H9 (cell line): ENCODE measurements at regions not wholly inside any gene's neighbourhood (a gene's known extent, or its start where the extent isn't known, plus 50 kb on each side); places are given as distances from the start of the nearest gene placed in this dataset.

Source experiments
- DNase-seq: peaks from one replicate; pipeline ENCODE4 v3.0.0-alpha.2; 2017
- H2AFZ ChIP-seq: one replicate; pipeline ENCODE4 v1.6.1; 2013; ENCODE audit warnings: mild to moderate bottlenecking, low read length, control low read depth, moderate library complexity
- H2AK5ac ChIP-seq: 2 replicates; pipeline ENCODE4 v1.6.1; 2013; ENCODE audit warnings: low read length, control low read depth, mixed read lengths; ENCODE audit not compliant: insufficient read length
- H2BK120ac ChIP-seq: one replicate; pipeline ENCODE4 v1.6.1; 2013; ENCODE audit warnings: low read depth, mild to moderate bottlenecking, low read length, control low read depth, inconsistent platforms; ENCODE audit not compliant: poor library complexity, severe bottlenecking
- H2BK12ac ChIP-seq: 2 replicates; pipeline ENCODE4 v1.6.1; 2013; ENCODE audit warnings: low read length, control low read depth, mixed read lengths, low read depth; ENCODE audit not compliant: insufficient read length
- H2BK15ac ChIP-seq: 2 replicates; pipeline ENCODE4 v1.6.1; 2013; ENCODE audit warnings: low read depth, low read length, control low read depth
- H2BK20ac ChIP-seq: one replicate; pipeline ENCODE4 v1.6.1; 2013; ENCODE audit warnings: low read depth, mild to moderate bottlenecking, low read length, control low read depth, inconsistent platforms; ENCODE audit not compliant: poor library complexity, severe bottlenecking
- H2BK5ac ChIP-seq: 2 replicates; pipeline ENCODE4 v1.6.1; 2013; ENCODE audit warnings: low read length, control low read depth, mixed read lengths; ENCODE audit not compliant: insufficient read length
- H3K14ac ChIP-seq: 2 replicates; pipeline ENCODE4 v1.6.1; 2013; ENCODE audit warnings: low read length, control low read depth; ENCODE audit not compliant: insufficient read depth
- H3K18ac ChIP-seq: 2 replicates; pipeline ENCODE4 v1.6.1; 2013; ENCODE audit warnings: low read depth, mild to moderate bottlenecking, mixed read lengths, low read length, control low read depth; ENCODE audit not compliant: insufficient read length
- H3K23ac ChIP-seq: 2 replicates; pipeline ENCODE4 v1.6.1; 2013; ENCODE audit warnings: low read length, control low read depth, mixed read lengths, low read depth; ENCODE audit not compliant: insufficient read length
- H3K23me2 ChIP-seq: 2 replicates; pipeline ENCODE4 v1.6.1; 2013; ENCODE audit warnings: low read depth, mild to moderate bottlenecking, mixed read lengths, low read length, control low read depth; ENCODE audit not compliant: insufficient read length, poor library complexity, severe bottlenecking
- H3K27ac ChIP-seq: 2 replicates; pipeline ENCODE4 v1.5.1; 2013; ENCODE audit warnings: low read length, control low read depth, mixed read lengths, low read depth; ENCODE audit not compliant: insufficient read length
- H3K27me3 ChIP-seq: 2 replicates; pipeline ENCODE4 v1.6.1; 2013; ENCODE audit warnings: low read length, control low read depth, inconsistent platforms; ENCODE audit not compliant: insufficient read depth
- H3K4ac ChIP-seq: 2 replicates; pipeline ENCODE4 v1.6.1; 2013; ENCODE audit warnings: low read depth, mild to moderate bottlenecking, control low read depth, inconsistent platforms, low read length, moderate library complexity
- H3K4me1 ChIP-seq: 2 replicates; pipeline ENCODE4 v1.6.1; 2013; ENCODE audit warnings: low read length, control low read depth, inconsistent platforms; ENCODE audit not compliant: insufficient read depth
- H3K4me2 ChIP-seq: 2 replicates; pipeline ENCODE4 v1.6.1; 2013; ENCODE audit warnings: low read length, control low read depth, mixed read lengths; ENCODE audit not compliant: insufficient read length, insufficient read depth
- H3K56ac ChIP-seq: 2 replicates; pipeline ENCODE4 v1.6.1; 2013; ENCODE audit warnings: low read depth, mild to moderate bottlenecking, mixed read lengths, low read length, control low read depth; ENCODE audit not compliant: insufficient read length
- H3K79me1 ChIP-seq: 2 replicates; pipeline ENCODE4 v1.6.1; 2013; ENCODE audit warnings: low read depth, mild to moderate bottlenecking, moderate library complexity, low read length, control low read depth, inconsistent platforms; ENCODE audit not compliant: insufficient read depth, poor library complexity, severe bottlenecking
- H3K79me2 ChIP-seq: 2 replicates; pipeline ENCODE4 v1.6.1; 2013; ENCODE audit warnings: low read length, control low read depth, inconsistent platforms; ENCODE audit not compliant: insufficient read depth
- H3K9ac ChIP-seq: 2 replicates; pipeline ENCODE4 v1.6.1; 2013; ENCODE audit warnings: low read length, control low read depth, mixed read lengths; ENCODE audit not compliant: insufficient read length; ENCODE audit errors: extremely low read depth
- H3K9me3 ChIP-seq: one replicate; pipeline ENCODE4 v1.6.1; 2013; ENCODE audit warnings: low read depth, low read length, inconsistent platforms; ENCODE audit not compliant: control insufficient read depth
- H3T11ph ChIP-seq: one replicate; pipeline ENCODE4 v1.6.1; 2013; ENCODE audit warnings: mild to moderate bottlenecking, low read length, control low read depth, inconsistent platforms
- H4K20me1 ChIP-seq: one replicate; pipeline ENCODE4 v1.6.1; 2013; ENCODE audit not compliant: control insufficient read depth, insufficient read length, insufficient read depth
- H4K5ac ChIP-seq: 2 replicates; pipeline ENCODE4 v1.6.1; 2013; ENCODE audit warnings: low read depth, mild to moderate bottlenecking, mixed read lengths, low read length, control low read depth; ENCODE audit not compliant: insufficient read length
- H4K8ac ChIP-seq: replicated peaks from 2 replicates; pipeline ENCODE4 v1.6.1; 2013; ENCODE audit warnings: low read length, control low read depth, mixed read lengths, low read depth; ENCODE audit not compliant: insufficient read length
- H4K91ac ChIP-seq: 2 replicates; pipeline ENCODE4 v1.6.1; 2013; ENCODE audit warnings: low read depth, mild to moderate bottlenecking, moderate library complexity, mixed read lengths, low read length, control low read depth; ENCODE audit not compliant: insufficient read length
- H3K27ac Mint-ChIP-seq, 3 experiments: 2 replicates in 2 of 3; 3 replicates in 1 of 3; pipeline ENCODE4 v1.8.0; 2020 to 2021; ENCODE audit warnings: mixed read lengths in 3 of 3, mild to moderate bottlenecking in 1 of 3, moderate library complexity in 1 of 3
- H3K27me3 Mint-ChIP-seq: 2 replicates; pipeline ENCODE4 v1.8.0; 2021; ENCODE audit warnings: low read depth, mild to moderate bottlenecking, moderate library complexity, mixed read lengths
- H3K36me3 Mint-ChIP-seq, 3 experiments: 2 replicates in 2 of 3; 3 replicates in 1 of 3; pipeline ENCODE4 v1.8.0; 2020 to 2021; ENCODE audit warnings: low read depth in 3 of 3, mixed read lengths in 3 of 3; ENCODE audit not compliant: insufficient read depth in 1 of 3
- H3K4me1 Mint-ChIP-seq, 2 experiments: 2 replicates each; pipeline ENCODE4 v1.8.0; 2020; ENCODE audit warnings: mixed read lengths in 2 of 2
- H3K4me3 Mint-ChIP-seq, 2 experiments: 2 replicates in 1 of 2; 3 replicates in 1 of 2; pipeline ENCODE4 v1.8.0; 2020 to 2021; ENCODE audit warnings: mild to moderate bottlenecking in 2 of 2, mixed read lengths in 2 of 2, moderate library complexity in 1 of 2
- H3K9me3 Mint-ChIP-seq, 2 experiments: 2 replicates in 1 of 2; 3 replicates in 1 of 2; pipeline ENCODE4 v1.8.0; 2020; ENCODE audit warnings: mild to moderate bottlenecking in 2 of 2, mixed read lengths in 2 of 2, moderate library complexity in 1 of 2
- WGBS: extraction: QIAGEN DNeasy Blood & Tissue Kit; methylation state at CpG from one replicate; pipeline ENCODE4 v1.1.7; 2013; ENCODE audit warnings: missing lambda C conversion rate, low lambda C conversion rate, mixed read lengths; ENCODE audit not compliant: insufficient read length; ENCODE audit errors: extremely low coverage; 5-methylcytosine and 5-hydroxymethylcytosine counted together
- TF ChIP-seq, protein P1 (sequence below): fragments of 200-600 bp; sonication (generic); conservative IDR thresholded peaks from 3 replicates; pipeline ENCODE4 v1.8.0; 2021; ENCODE audit warnings: antibody characterized with exemption, mild to moderate bottlenecking

DNA sequence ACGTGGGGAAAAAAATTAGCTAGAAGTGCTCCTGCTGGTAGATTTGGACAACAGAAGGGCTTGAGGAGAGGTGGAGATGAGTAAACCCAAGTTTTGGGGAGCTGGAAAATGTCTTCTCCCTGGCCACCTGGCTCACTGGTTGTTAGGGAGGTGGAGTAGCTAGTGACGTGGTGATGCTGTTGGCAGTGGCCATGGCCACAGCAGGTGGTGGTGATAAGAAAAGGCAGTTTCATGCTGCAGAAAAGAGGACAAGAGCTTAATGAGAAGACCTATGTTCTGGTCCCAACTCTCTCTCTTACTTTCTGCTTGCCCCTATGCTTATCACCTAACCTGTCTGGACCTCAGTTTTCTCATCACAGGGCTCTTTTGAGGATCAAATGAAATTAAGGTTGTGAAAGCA is 223.5 kb upstream of the N4BP1 start:
- Histone ChIP-seq H3K9me3 (no peaks in the 10 kb centered on the region), H3K56ac (no peak overlapping the region), H3K4me2 (no peak overlapping the region), H2BK120ac (no peak overlapping the region), H4K20me1 (no peaks in the 10 kb centered on the region), H2BK15ac (no peak overlapping the region), H3T11ph (no peak overlapping the region), H3K79me2 (no peaks in the 10 kb centered on the region), H3K27ac (no peak overlapping the region), H3K27me3 (no peaks in the 10 kb centered on the region), H3K14ac (no peak overlapping the region), H2AFZ (no peak overlapping the region), H4K8ac (no peak overlapping the region), H4K5ac (no peak overlapping the region), H3K18ac (no peak overlapping the region), H3K79me1 (no peaks in the 10 kb centered on the region), H2AK5ac (no peak overlapping the region), H3K4ac (no peak overlapping the region), H3K9ac (no peak overlapping the region), H2BK5ac (no peak overlapping the region), H3K23me2 (no peaks in the 10 kb centered on the region), H2BK20ac (no peak overlapping the region), H2BK12ac (no peak overlapping the region), H3K23ac (no peak overlapping the region), H4K91ac (no peak overlapping the region), H3K4me1 (peaks cover 2% of the 10 kb centered on the region; the same call in 1 of the 2 replicates)
- peaks cover 5% of the 10 kb centered on the region for H3K27me3 Mint-ChIP-seq
- H3K4me3 Mint-ChIP-seq: no peak overlapping the region
- no peaks in the 10 kb centered on the region for H3K9me3 Mint-ChIP-seq
- peaks cover 10 to 17% of the 10 kb centered on the region in 2 experiments for H3K4me1 Mint-ChIP-seq
- H3K27ac Mint-ChIP-seq: no peak overlapping the region
- TF ChIP-seq, protein P1, sequence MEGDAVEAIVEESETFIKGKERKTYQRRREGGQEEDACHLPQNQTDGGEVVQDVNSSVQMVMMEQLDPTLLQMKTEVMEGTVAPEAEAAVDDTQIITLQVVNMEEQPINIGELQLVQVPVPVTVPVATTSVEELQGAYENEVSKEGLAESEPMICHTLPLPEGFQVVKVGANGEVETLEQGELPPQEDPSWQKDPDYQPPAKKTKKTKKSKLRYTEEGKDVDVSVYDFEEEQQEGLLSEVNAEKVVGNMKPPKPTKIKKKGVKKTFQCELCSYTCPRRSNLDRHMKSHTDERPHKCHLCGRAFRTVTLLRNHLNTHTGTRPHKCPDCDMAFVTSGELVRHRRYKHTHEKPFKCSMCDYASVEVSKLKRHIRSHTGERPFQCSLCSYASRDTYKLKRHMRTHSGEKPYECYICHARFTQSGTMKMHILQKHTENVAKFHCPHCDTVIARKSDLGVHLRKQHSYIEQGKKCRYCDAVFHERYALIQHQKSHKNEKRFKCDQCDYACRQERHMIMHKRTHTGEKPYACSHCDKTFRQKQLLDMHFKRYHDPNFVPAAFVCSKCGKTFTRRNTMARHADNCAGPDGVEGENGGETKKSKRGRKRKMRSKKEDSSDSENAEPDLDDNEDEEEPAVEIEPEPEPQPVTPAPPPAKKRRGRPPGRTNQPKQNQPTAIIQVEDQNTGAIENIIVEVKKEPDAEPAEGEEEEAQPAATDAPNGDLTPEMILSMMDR: no peak
- WGBS: no CpG with 5 or more reads among the region's 2 CpGs
- H3K36me3 Mint-ChIP-seq: no peaks in the 10 kb centered on the region
- DNase-seq: no peak
